Activated CD8-positive, alpha-beta memory T cell treated with anti-CD3 and anti-CD28 coated beads, Interleukin-2, amount 50 U/mL, for 1 hour (primary cell): ENCODE measurements at regions not wholly inside any gene's neighbourhood (a gene's known extent, or its start where the extent isn't known, plus 50 kb on each side); places are given as distances from the start of the nearest gene placed in this dataset.
"Not testable (repeated sequence)": the region's sequence is repeated elsewhere in the genome, so short reads cannot be mapped to it uniquely, and the experiment has no call there.

ENCODE experiments used
- DNase-seq: peaks from one replicate; pipeline ENCODE4 v3.0.0-alpha.2; 2020; ENCODE audit errors: extremely low read depth

DNA sequence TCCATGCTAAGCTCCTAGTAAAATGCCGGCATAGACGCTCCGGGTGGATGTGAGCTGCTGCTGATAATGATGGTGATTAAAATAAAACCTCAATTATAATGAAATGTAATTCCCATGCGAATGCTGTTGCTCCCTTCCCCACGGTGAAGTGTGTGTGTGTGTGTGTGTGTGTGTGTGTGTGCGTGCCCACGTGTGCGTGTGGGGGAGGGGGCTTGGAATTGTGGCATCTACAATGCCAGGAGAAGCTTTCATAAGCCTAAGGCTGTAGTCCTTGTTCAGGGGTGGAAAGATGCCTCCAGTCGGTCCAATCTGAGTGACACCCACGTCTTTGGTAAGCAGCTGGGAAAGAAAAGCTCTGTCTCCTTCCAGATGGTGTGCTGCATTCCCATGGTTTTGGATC, 137.9 kb downstream of the CDH26 start:
- no peak for DNase-seq

DNA sequence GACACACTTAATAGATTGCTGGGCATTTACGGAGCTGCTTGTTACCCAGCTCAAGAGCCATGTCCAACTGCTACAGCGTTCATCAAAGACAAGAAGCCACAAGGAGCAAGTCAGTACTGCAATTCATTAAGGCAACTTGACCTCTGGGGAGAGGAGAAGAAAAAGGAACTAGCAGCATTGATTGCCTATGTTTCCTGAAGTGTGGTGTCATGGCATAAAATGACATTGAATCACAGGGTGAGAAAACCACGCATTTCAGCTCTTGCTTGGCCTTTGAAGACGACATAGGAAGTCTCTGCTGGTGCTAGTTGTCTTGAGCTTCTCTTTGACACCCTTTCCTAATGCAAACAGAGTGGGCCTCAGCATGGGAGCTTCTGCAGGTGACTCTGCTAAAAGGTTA, 139.1 kb downstream of the CDH26 start:
- no peak for DNase-seq

GRCh38 chr20:60100780-60101179, 142.6 kb downstream of the CDH26 start:
- no peak for DNase-seq

DNA sequence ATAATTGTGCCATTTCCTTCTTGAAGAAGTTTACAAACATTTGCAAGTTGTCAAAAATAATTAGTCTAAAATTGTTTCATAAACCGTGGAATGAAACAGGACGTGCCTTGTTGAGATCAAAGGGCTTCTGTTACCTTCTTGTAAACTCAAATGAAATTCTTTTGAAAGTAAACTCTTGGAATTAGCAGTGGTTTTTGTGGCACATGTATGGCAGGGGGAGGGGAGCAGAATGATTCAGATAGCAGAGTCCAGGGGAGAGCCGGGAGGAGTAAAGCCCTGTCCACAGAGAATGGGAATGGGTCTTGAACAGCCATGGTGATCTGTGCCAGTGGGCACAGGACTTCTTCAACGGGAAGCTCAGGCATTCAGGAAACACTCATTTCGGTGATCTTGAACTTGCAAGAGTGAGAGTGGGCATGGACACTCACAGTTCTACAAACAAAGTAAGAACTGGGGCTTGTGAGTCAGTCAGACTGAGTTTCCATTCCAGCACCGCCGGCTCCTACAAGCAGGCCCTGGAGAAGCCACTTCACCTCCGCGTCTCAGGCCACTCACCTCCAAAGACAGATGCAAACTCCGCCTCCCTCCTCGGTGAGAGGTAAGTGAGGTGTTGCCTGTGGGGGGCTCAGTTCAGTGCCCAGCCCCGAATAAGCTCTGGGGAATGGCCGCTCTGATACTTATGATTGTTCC, 143.1 kb downstream of the CDH26 start:
- DNase-seq = no peak

- no peak for DNase-seq
These were observed 143.7 kb downstream of the CDH26 start for GRCh38 chr20:60101891-60102281.

DNA sequence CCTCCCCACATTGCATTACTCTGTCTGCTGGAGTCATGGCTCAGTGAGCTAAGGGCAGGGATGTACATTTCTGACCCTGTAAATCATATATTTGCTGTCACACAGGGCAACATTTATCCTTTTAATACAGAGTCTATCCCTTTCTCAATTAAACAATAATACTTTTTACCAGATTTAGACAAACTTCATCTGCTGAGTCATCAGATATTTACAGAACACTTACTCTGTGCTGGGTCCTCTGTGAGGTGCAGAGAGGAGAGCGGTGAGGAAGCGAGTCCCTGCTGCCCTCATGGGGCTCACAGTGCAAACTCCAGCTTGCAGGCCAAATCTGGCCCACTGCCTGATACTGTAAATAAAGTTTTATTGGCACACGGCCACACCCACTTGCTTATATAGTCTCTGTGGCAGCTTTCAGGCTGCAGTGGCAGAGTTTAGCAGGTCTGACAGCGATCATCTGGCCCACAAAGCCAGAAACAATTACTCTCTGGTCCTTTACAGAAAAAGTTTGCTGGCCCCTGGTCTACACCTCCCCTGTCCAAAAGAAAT, 144.5 kb downstream of the CDH26 start:
- no peak for DNase-seq

DNA sequence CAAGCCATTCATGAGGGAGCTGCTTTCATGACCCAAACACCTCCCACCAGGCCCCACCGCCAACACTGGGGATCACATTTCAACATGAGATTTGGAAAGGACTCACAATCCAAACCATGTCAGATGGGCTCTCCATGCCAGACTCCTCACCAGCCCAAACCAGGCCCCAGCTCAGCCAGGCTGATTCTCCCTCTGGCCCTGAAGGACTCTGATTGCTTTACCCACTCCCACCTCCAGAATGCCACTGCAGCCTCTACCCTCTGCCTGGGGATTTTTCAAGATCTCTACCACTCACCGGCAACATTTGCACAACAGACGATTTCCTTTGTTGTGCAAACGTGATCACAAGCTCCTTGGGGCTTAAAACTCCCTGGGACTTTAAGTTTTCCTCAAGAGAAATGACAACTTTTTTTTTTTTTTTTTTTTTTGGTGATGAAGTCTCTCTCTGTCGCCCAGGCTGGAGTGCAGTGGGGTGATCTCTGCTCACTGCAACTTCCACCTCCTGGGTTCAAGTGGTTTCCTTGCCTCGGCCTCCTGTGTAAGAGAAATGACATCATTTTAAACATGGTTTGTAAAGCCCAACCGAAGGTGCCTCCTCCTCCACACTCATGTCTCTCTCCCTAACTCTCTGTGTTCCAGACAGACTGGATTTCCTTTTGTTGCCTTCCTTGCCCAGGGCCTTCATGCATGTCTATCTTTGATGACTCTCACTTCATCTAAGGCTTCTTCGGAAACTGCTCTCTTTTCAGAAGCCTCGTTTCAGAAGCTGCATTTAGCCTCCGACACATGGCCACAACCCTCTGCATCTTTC, 147.0 kb downstream of the CDH26 start:
- no peak for DNase-seq

- not testable (repeated sequence) for DNase-seq
These were observed 148.0 kb downstream of the CDH26 start for GRCh38 chr20:60106186-60106585.

GRCh38 chr20:60107621-60108390, 149.6 kb downstream of the CDH26 start:
- DNase-seq = no peak

DNA sequence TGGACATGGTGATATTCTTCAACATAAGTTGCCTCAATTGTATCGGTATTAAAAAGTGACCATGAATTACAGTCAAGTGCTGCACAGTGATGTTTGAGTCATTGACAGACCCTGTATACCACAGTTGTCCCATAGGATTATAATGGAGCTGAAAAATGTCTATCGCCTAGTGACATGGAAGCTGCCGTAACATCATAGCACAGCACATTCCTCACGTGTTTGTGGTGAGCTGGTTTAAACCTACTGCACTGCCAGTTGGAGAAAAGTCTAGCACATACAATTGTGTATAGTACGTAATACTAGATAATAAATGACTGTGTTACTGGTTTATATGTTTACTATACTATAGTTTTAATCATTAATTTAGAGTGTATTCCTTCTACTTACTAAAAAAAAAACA, 150.2 kb downstream of the CDH26 start:
- DNase-seq = no peak

GRCh38 chr20:60113024-60113724, 155.0 kb downstream of the CDH26 start:
- no peak for DNase-seq

DNA sequence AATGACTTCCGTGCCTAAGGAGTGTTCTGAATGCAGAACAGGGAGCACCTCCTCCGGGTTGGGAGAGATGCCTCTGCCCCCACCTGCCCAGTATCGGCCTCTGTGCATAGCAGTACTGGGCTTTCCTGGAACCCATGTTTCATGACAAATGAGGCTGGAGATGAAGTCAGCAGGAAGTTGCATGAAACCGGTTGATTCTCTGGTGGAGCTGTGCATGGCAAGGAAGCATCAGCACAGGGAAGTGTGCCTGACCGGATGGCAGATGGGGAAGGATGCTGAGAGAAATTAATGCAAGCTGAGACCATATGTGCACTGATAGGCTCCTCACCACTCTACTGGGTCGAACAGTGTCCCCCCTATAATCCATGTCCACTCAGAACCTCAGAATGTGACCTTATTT, 155.5 kb downstream of the CDH26 start:
- DNase-seq = no peak

DNA sequence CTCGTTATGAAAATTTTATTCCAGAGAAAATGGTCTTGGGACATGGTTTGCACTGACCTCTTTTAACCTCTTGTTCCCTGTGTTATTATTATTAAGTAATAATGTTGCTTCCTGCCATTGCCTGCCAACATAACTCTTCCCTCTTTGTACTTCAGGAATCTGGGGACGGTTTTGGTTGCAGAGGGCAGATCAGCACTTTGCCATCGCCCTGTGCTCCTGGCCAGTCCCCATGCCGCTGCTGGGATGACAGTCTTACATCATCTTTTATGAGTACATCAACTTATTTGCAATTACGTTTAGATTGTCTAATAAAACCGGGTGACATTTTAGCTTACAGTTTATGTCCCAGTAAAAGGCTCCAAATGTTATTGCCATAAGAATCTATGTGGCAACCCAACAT, 157.2 kb downstream of the CDH26 start:
- no peak for DNase-seq

GRCh38 chr20:60116128-60116909, 158.1 kb downstream of the CDH26 start:
- DNase-seq = no peak

DNA sequence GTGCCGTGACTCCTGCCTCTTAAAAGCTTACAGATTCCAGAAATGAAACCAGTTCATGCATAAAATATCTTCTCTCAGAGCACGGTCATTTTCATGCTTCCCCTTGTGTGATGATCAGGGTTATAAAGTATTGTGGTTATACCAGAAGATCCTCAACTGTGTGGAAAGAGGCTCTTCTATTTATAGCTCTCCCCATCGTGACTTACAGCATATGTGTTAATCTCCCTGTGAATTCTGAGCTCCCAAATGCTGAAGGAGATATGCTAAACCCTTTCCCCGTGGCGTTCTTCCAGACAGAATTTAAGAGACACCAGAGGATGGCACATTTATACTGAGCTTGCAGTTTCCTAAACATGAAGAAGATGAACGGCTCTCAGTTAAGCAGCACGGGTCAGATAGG, 158.8 kb downstream of the CDH26 start:
- DNase-seq = no peak

GRCh38 chr20:60121903-60122302, 163.7 kb downstream of the CDH26 start:
- DNase-seq = no peak

GRCh38 chr20:60122671-60123070, 164.4 kb downstream of the CDH26 start:
- no peak for DNase-seq

GRCh38 chr20:60123096-60123495, 164.9 kb downstream of the CDH26 start:
- no peak for DNase-seq

- no peak for DNase-seq
These were observed 165.4 kb downstream of the CDH26 start for GRCh38 chr20:60123652-60124051.

GRCh38 chr20:60124776-60125381, 166.7 kb downstream of the CDH26 start:
- DNase-seq = no peak

- DNase-seq = no peak
These were observed 167.3 kb downstream of the CDH26 start for GRCh38 chr20:60125513-60125912.
